Gastroesophageal sphincter (tissue), 3 donors: ENCODE measurements at regions not wholly inside any gene's neighbourhood (a gene's known extent, or its start where the extent isn't known, plus 50 kb on each side); places are given as distances from the start of the nearest gene placed in this dataset.

Source experiments
- CTCF ChIP-seq, 4 experiments: fragments of 200-600 bp in 2 of 4; fragments of 450-650 bp in 2 of 4; sonication (generic) in 1 of 4; IDR thresholded peaks; one replicate each; pipeline ENCODE4 v1.5.1; 2017 to 2019; ENCODE audit warnings: antibody characterized with exemption in 4 of 4, mild to moderate bottlenecking in 2 of 4, moderate library complexity in 2 of 4
- EP300 ChIP-seq: sonication (generic); formaldehyde crosslinking; IDR thresholded peaks from one replicate; pipeline ENCODE4 v1.6.1; 2017; ENCODE audit warnings: antibody characterized with exemption, mild to moderate bottlenecking

GRCh38 chr18:47389210-47389609, 137.8 kb upstream of the SKOR2 start:
- no peak for TF ChIP-seq CTCF (IDR thresholded peaks at IDR 0.05)
- TF ChIP-seq EP300 = no peak
